DND-41 (cell line): ENCODE measurements at regions not wholly inside any gene's neighbourhood (a gene's known extent, or its start where the extent isn't known, plus 50 kb on each side); places are given as distances from the start of the nearest gene placed in this dataset.

ENCODE experiments used
- ATAC-seq: fragments of 200-7000 bp; cut with Tn5 transposase; 3 replicates; pipeline ENCODE4 v1.9.1; 2021; ENCODE audit warnings: low read depth; ENCODE audit not compliant: insufficient read depth
- DNase-seq: peaks from one replicate; pipeline ENCODE4 v3.0.0-alpha.2; 2020
- H2AFZ ChIP-seq: 2 replicates; pipeline ENCODE4 v1.6.0; 2012; ENCODE audit warnings: low read depth, low read length
- H3K27ac ChIP-seq: 2 replicates; pipeline ENCODE4 v1.5.1; 2012; ENCODE audit warnings: low read length, inconsistent platforms
- H3K27me3 ChIP-seq: fragments of 200-600 bp; sonication (generic); 2 replicates; pipeline ENCODE4 v1.6.0; 2012; ENCODE audit warnings: low read length, mild to moderate bottlenecking, inconsistent platforms; ENCODE audit not compliant: insufficient read depth, poor library complexity
- H3K36me3 ChIP-seq: 2 replicates; pipeline ENCODE4 v1.5.1; 2012; ENCODE audit warnings: low read length, inconsistent platforms; ENCODE audit not compliant: insufficient read depth
- H3K4me1 ChIP-seq: 2 replicates; pipeline ENCODE4 v1.5.1; 2012; ENCODE audit warnings: mild to moderate bottlenecking, low read length; ENCODE audit not compliant: insufficient read depth
- H3K4me2 ChIP-seq: 2 replicates; pipeline ENCODE4 v1.6.0; 2012; ENCODE audit warnings: mild to moderate bottlenecking, moderate library complexity, low read length, inconsistent platforms; ENCODE audit not compliant: insufficient read depth
- H3K4me3 ChIP-seq, 2 experiments: fragments of 200-600 bp in 1 of 2; shearing (Covaris generic) in 1 of 2; 2 replicates each; pipeline ENCODE4 v1.5.1; 2012 to 2016; ENCODE audit warnings: inconsistent platforms in 2 of 2, low read length in 2 of 2, mild to moderate bottlenecking in 2 of 2, low read depth in 1 of 2, moderate library complexity in 1 of 2
- H3K79me2 ChIP-seq: 2 replicates; pipeline ENCODE4 v1.6.0; 2012; ENCODE audit warnings: low read length, inconsistent platforms; ENCODE audit not compliant: insufficient read depth
- H3K9ac ChIP-seq: 2 replicates; pipeline ENCODE4 v1.6.0; 2012; ENCODE audit warnings: low read depth, mild to moderate bottlenecking, inconsistent platforms, low read length, moderate library complexity
- H3K9me3 ChIP-seq: 2 replicates; pipeline ENCODE4 v1.5.1; 2012; ENCODE audit warnings: low read length, moderate library complexity, mild to moderate bottlenecking, inconsistent platforms; ENCODE audit not compliant: insufficient read depth, severe bottlenecking
- H4K20me1 ChIP-seq: 2 replicates; pipeline ENCODE4 v1.6.0; 2012; ENCODE audit warnings: low read length; ENCODE audit not compliant: insufficient read depth
- EZH2 ChIP-seq: IDR thresholded peaks from 3 replicates; pipeline ENCODE4 v1.6.1; 2012; ENCODE audit warnings: borderline replicate concordance, low read depth, mild to moderate bottlenecking, moderate library complexity, low read length, inconsistent platforms; ENCODE audit not compliant: severe bottlenecking
- TF ChIP-seq, protein P1 (sequence below): IDR thresholded peaks from 2 replicates; pipeline ENCODE4 v1.5.1; 2012; ENCODE audit warnings: borderline replicate concordance, low read length, moderate library complexity, mild to moderate bottlenecking; ENCODE audit not compliant: poor library complexity, severe bottlenecking; ENCODE audit errors: extremely low read depth

DNA sequence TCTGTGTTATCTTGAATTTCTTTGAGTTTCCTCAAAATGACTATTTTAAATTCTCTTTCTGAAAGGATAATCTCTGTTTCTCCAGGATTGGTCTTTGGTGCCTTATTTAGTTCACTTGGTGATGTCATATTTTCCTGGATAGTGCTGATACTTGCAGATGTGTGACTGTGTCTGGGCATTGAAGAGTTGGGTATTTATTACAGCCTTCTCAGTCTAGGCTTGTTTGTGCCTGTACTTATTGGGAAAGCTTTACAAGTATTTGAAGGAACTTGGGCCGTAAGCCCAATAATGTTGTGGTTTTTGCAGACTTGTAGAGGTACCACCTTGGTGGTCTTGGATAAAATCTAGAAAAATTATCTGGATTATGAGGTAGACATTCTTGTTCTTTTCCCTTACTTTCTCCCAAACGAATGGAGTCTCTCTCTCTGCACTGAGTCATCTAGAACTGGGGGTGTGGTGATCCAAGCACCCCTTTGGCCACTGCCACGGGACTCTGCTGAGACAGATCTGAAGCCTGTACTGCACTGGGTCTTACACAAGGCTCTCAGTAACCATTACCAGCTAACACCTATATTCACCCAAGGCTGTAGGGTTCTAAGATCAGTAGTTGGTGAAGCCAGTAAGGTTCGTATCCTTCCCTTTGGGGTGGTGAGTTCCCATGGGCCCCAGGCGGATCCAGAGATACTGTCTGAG is 703.7 kb upstream of the MGAT4C start:
- DNase-seq: no peak
- H3K36me3 ChIP-seq: no peaks in the 10 kb centered on the region
- no peaks in the 10 kb centered on the region for H4K20me1 ChIP-seq
- H3K27ac ChIP-seq: no peak overlapping the region
- H3K79me2 ChIP-seq: no peaks in the 10 kb centered on the region
- no peak for TF ChIP-seq EZH2
- TF ChIP-seq, protein P1, sequence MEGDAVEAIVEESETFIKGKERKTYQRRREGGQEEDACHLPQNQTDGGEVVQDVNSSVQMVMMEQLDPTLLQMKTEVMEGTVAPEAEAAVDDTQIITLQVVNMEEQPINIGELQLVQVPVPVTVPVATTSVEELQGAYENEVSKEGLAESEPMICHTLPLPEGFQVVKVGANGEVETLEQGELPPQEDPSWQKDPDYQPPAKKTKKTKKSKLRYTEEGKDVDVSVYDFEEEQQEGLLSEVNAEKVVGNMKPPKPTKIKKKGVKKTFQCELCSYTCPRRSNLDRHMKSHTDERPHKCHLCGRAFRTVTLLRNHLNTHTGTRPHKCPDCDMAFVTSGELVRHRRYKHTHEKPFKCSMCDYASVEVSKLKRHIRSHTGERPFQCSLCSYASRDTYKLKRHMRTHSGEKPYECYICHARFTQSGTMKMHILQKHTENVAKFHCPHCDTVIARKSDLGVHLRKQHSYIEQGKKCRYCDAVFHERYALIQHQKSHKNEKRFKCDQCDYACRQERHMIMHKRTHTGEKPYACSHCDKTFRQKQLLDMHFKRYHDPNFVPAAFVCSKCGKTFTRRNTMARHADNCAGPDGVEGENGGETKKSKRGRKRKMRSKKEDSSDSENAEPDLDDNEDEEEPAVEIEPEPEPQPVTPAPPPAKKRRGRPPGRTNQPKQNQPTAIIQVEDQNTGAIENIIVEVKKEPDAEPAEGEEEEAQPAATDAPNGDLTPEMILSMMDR: no peak
- no peaks in the 10 kb centered on the region for H3K27me3 ChIP-seq
- no peak for ATAC-seq
- H3K9me3 ChIP-seq: no peaks in the 10 kb centered on the region
- no peak overlapping the region for H3K4me3 ChIP-seq
- H3K4me2 ChIP-seq: no peak overlapping the region
- H3K9ac ChIP-seq: no peak overlapping the region
- H2AFZ ChIP-seq: no peak overlapping the region
- no peaks in the 10 kb centered on the region for H3K4me1 ChIP-seq

DNA sequence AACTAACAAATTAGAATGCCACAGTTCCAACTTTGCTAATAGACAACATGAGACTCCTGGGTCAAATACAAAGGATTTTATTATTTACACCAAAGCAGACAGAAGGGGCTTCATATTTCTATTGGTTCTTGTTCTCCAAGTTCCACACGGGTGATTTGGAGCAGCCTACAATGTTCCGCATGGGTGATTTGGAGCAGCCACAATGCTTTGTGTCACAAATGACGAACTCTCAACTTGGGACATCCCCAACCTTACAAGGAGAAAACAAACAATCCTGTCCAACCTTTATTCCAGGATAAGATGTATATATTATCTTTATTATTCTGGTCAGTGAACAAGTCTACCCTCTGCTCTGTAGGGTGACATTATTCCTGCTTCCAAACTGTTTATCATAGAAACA is 694.3 kb upstream of the MGAT4C start:
- no peak for ATAC-seq
- no peak overlapping the region for H2AFZ ChIP-seq
- DNase-seq: no peak
- no peaks in the 10 kb centered on the region for H3K27me3 ChIP-seq
- no peak overlapping the region for H3K27ac ChIP-seq
- no peaks in the 10 kb centered on the region for H3K36me3 ChIP-seq
- no peaks in the 10 kb centered on the region for H3K4me1 ChIP-seq
- no peak overlapping the region for H3K4me2 ChIP-seq
- no peak overlapping the region for H3K9ac ChIP-seq
- no peaks in the 10 kb centered on the region for H4K20me1 ChIP-seq
- H3K4me3 ChIP-seq: no peak overlapping the region
- H3K79me2 ChIP-seq: no peaks in the 10 kb centered on the region
- TF ChIP-seq EZH2: no peak
- TF ChIP-seq, protein P1: no peak
- H3K9me3 ChIP-seq: no peaks in the 10 kb centered on the region

DNA sequence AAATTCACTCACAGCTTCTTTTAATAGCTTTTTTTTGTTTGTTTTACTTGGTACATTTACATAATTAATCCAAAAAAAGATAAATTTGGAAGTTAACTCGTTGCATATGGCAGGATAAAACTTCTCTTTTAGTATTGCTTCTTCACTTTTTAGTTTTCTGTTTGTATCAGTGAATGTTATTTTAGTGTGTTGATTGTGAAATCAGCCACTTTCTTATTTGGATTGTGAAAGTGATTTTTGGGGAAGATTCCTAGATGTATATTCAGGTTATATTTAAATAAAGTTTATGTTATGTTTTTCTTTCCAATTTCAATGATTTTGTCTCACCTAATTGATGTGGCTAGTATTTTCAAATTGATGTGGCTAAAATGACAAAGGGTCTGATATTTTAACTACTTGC is 693.9 kb upstream of the MGAT4C start:
- H3K27me3 ChIP-seq: no peaks in the 10 kb centered on the region
- H4K20me1 ChIP-seq: no peaks in the 10 kb centered on the region
- no peaks in the 10 kb centered on the region for H3K79me2 ChIP-seq
- TF ChIP-seq, protein P1: no peak
- no peak for TF ChIP-seq EZH2
- DNase-seq: no peak
- no peak overlapping the region for H3K4me2 ChIP-seq
- H3K4me3 ChIP-seq: no peak overlapping the region
- no peak overlapping the region for H3K27ac ChIP-seq
- H3K9ac ChIP-seq: no peak overlapping the region
- ATAC-seq: no peak
- no peaks in the 10 kb centered on the region for H3K9me3 ChIP-seq
- H3K4me1 ChIP-seq: no peaks in the 10 kb centered on the region
- H2AFZ ChIP-seq: no peak overlapping the region
- no peaks in the 10 kb centered on the region for H3K36me3 ChIP-seq

- ATAC-seq (no peak), DNase-seq (no peak)
- no peak overlapping the region for H3K4me3 ChIP-seq
- H4K20me1 ChIP-seq: no peaks in the 10 kb centered on the region
- H3K9ac ChIP-seq: no peak overlapping the region
- H3K79me2 ChIP-seq: no peaks in the 10 kb centered on the region
- no peaks in the 10 kb centered on the region for H3K4me1 ChIP-seq
- no peak overlapping the region for H3K27ac ChIP-seq
- H3K27me3 ChIP-seq: no peaks in the 10 kb centered on the region
- H3K9me3 ChIP-seq: no peaks in the 10 kb centered on the region
- H2AFZ ChIP-seq: no peak overlapping the region
- no peak for TF ChIP-seq EZH2
- TF ChIP-seq, protein P1: no peak
- H3K36me3 ChIP-seq: no peaks in the 10 kb centered on the region
- no peak overlapping the region for H3K4me2 ChIP-seq
These were observed 692.7 kb upstream of the MGAT4C start for GRCh38 chr12:86948851-86949250.
